ENCODE measurements at regions not wholly inside any gene's neighbourhood (a gene's known extent, or its start where the extent isn't known, plus 50 kb on each side); places are given as distances from the start of the nearest gene placed in this dataset.

GRCh38 chr17:77462090-77462489 lies 321.3 kb downstream of the SEC14L1 start:
- TF ChIP-seq CTCF (IDR thresholded peaks at IDR 0.05): no peak
- no peak for TF ChIP-seq POLR2A (IDR thresholded peaks at IDR 0.05)
